ENCODE measurements at regions not wholly inside any gene's neighbourhood (a gene's known extent, or its start where the extent isn't known, plus 50 kb on each side); places are given as distances from the start of the nearest gene placed in this dataset.

DNA sequence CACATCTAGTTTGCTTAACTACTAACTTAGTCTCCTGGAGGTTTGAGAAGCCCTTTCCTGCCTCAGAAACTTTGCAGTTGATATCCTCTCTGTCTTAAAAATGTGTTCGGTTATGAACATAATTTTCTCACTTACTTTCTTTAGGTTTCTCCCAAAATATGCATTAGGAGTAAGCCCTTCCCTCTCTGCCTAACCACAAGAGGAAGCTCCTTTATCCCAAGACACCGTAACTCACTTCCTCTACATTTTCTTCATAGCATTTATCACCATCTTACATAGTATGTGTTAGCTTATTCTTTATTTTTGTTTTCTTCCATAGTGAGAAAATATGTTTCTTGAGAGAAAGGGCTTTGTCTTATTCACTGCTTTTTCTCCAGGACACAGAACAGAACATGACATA lies 952.5 kb upstream of the ATXN8OS start:
- TF ChIP-seq POLR2AphosphoS5 (IDR thresholded peaks at IDR 0.05) (no peak), CTCF (IDR thresholded peaks at IDR 0.05) (no peak), POLR2A (IDR thresholded peaks at IDR 0.05) (no peak)

Measured in transverse colon (tissue), 4 donors.